ENCODE measurements at regions not wholly inside any gene's neighbourhood (a gene's known extent, or its start where the extent isn't known, plus 50 kb on each side); places are given as distances from the start of the nearest gene placed in this dataset.

DNA sequence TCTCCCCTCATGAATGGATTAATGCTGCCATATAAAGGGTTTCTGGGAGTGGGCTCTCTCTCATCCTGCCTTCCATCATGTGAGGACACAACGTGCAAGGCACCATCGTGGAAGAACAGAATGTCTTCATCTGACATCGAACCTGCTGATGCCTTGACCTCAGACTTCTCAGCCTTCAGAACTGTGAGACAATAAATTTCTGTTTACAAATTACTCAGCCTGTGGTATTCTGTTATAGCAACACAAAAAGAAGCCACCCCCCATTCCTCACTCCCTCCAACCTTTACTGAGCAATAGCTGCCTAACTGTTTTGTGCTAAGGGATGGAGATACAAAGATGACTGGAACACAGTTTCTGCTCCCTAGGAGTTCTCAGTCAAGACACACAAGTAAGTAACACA, 106.1 kb upstream of the PLET1 start:
- intact Hi-C loops (cut with micrococcal nuclease), result no loop called here
- no peaks in the 10 kb centered on the region for H3K79me2 ChIP-seq (ENCODE audit: insufficient read depth, low read length)
- no peaks in the 10 kb centered on the region for H3K4me1 ChIP-seq (ENCODE audit: control insufficient read depth in 1 of 2, insufficient read depth in 2 of 2, low read length in 2 of 2)
- no TSS peak for BruUV-seq (replicated peaks)
- no peak for DNase-seq (ENCODE audit: low read depth, low spot score)
- peaks cover 5% of the 10 kb centered on the region; the same call in 1 of the 2 replicates for H3K27me3 ChIP-seq (ENCODE audit: insufficient read depth, low read length)
- ChIA-PET RAD21 (ENCODE audit: low non-redundant PET in 1 of 2, low total read pairs in 2 of 2, uncharacterized antibody in 2 of 2, unreplicated experiment in 2 of 2) (no interaction called here), CTCF (no interaction called here), POLR2A (no interaction called here)
- no peaks in the 10 kb centered on the region for H3K36me3 ChIP-seq (ENCODE audit: control insufficient read depth in 1 of 2, insufficient read depth in 2 of 2, low read length in 2 of 2)
- H3K27ac ChIP-seq (ENCODE audit: low read depth, low read length), result no peak overlapping the region
- H3K4me3 ChIP-seq (replicated peaks in 1 of 2; ENCODE audit: low read depth in 1 of 2, low read length in 2 of 2), result no peak overlapping the region
- no peak overlapping the region for H2AFZ ChIP-seq (ENCODE audit: low read depth, low read length, poor library complexity, severe bottlenecking)
- H3K9me2 ChIP-seq (ENCODE audit: insufficient read depth), result no peaks in the 10 kb centered on the region
- ATAC-seq, result no peak
- no peaks in the 10 kb centered on the region for H3K9me3 ChIP-seq (ENCODE audit: control insufficient read depth in 1 of 2, insufficient read depth in 1 of 2, low read depth in 1 of 2, low read length in 2 of 2)
- H3K9ac ChIP-seq (ENCODE audit: low read length), result no peak overlapping the region
- no peaks in the 10 kb centered on the region for H4K20me1 ChIP-seq (ENCODE audit: insufficient read depth)
- no peak overlapping the region for H3K4me2 ChIP-seq (ENCODE audit: low read length)
- TF ChIP-seq SRF (IDR thresholded peaks at IDR 0.05; ENCODE audit: low read depth) (no peak), JUND (IDR thresholded peaks at IDR 0.05) (no peak), YY1 (IDR thresholded peaks at IDR 0.05; ENCODE audit: extremely low read depth, insufficient replicate concordance, low read depth, low read length) (no peak), EGR1 (IDR thresholded peaks at IDR 0.05; ENCODE audit: low read depth) (no peak), ZFX (IDR thresholded peaks at IDR 0.05) (no peak), ELF1 (IDR thresholded peaks at IDR 0.05; ENCODE audit: borderline replicate concordance, low read depth) (no peak), SP1 (IDR thresholded peaks at IDR 0.05; ENCODE audit: low read depth) (no peak), CBX3 (IDR thresholded peaks at IDR 0.05; ENCODE audit: low read depth) (no peak), ATF3 (IDR thresholded peaks at IDR 0.05) (no peak), EZH2phosphoT487 (IDR thresholded peaks at IDR 0.05; ENCODE audit: borderline replicate concordance) (no peak), POLR2A (IDR thresholded peaks at IDR 0.05; ENCODE audit: borderline replicate concordance, extremely low read depth, insufficient read depth, insufficient read length) (no peak), SIN3A (IDR thresholded peaks at IDR 0.05; ENCODE audit: low read depth) (no peak), TCF7L2 (IDR thresholded peaks at IDR 0.05; ENCODE audit: borderline replicate concordance, extremely low read depth, insufficient read depth, insufficient read length) (no peak)
- TF ChIP-seq, protein P1, sequence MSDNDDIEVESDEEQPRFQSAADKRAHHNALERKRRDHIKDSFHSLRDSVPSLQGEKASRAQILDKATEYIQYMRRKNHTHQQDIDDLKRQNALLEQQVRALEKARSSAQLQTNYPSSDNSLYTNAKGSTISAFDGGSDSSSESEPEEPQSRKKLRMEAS (IDR thresholded peaks at IDR 0.05), result no peak

- Histone ChIP-seq H3K9me2 (ENCODE audit: insufficient read depth) (no peaks in the 10 kb centered on the region), H3K9me3 (ENCODE audit: control insufficient read depth in 1 of 2, insufficient read depth in 1 of 2, low read depth in 1 of 2, low read length in 2 of 2) (no peaks in the 10 kb centered on the region), H3K27me3 (ENCODE audit: insufficient read depth, low read length) (peaks cover 5% of the 10 kb centered on the region; the same call in 1 of the 2 replicates), H3K27ac (ENCODE audit: low read depth, low read length) (no peak overlapping the region), H3K79me2 (ENCODE audit: insufficient read depth, low read length) (no peaks in the 10 kb centered on the region), H3K9ac (ENCODE audit: low read length) (no peak overlapping the region), H3K36me3 (ENCODE audit: control insufficient read depth in 1 of 2, insufficient read depth in 2 of 2, low read length in 2 of 2) (no peaks in the 10 kb centered on the region), H4K20me1 (ENCODE audit: insufficient read depth) (no peaks in the 10 kb centered on the region), H3K4me1 (ENCODE audit: control insufficient read depth in 1 of 2, insufficient read depth in 2 of 2, low read length in 2 of 2) (no peaks in the 10 kb centered on the region), H2AFZ (ENCODE audit: low read depth, low read length, poor library complexity, severe bottlenecking) (no peak overlapping the region), H3K4me3 (replicated peaks in 1 of 2; ENCODE audit: low read depth in 1 of 2, low read length in 2 of 2) (no peak overlapping the region), H3K4me2 (ENCODE audit: low read length) (no peak overlapping the region)
- ChIA-PET POLR2A (no interaction called here), RAD21 (ENCODE audit: low non-redundant PET in 1 of 2, low total read pairs in 2 of 2, uncharacterized antibody in 2 of 2, unreplicated experiment in 2 of 2) (no interaction called here), CTCF (no interaction called here)
- DNase-seq (ENCODE audit: low read depth, low spot score), result no peak
- TF ChIP-seq SRF (IDR thresholded peaks at IDR 0.05; ENCODE audit: low read depth), result no peak
- no peak for TF ChIP-seq YY1 (IDR thresholded peaks at IDR 0.05; ENCODE audit: extremely low read depth, insufficient replicate concordance, low read depth, low read length)
- no peak for TF ChIP-seq EGR1 (IDR thresholded peaks at IDR 0.05; ENCODE audit: low read depth)
- ATAC-seq, result no peak
- intact Hi-C loops (cut with micrococcal nuclease), result no loop called here
- no TSS peak for BruUV-seq (replicated peaks)
These were observed 106.8 kb upstream of the PLET1 start for GRCh38 chr11:112367461-112367860.

All from HCT116 (cell line).